22Rv1 (cell line): ENCODE measurements at regions not wholly inside any gene's neighbourhood (a gene's known extent, or its start where the extent isn't known, plus 50 kb on each side); places are given as distances from the start of the nearest gene placed in this dataset.

ENCODE experiments used
- CTCF ChIP-seq: fragments of 450-650 bp; IDR thresholded peaks from 2 replicates; pipeline ENCODE4 v1.5.1; 2017; ENCODE audit warnings: mild to moderate bottlenecking
- ZFX ChIP-seq: fragments of 450-650 bp; IDR thresholded peaks from 2 replicates; pipeline ENCODE4 v1.6.1; 2017; ENCODE audit warnings: antibody characterized with exemption, borderline replicate concordance

GRCh38 chr7:157471259-157472125 lies 134.7 kb downstream of the DNAJB6 start:
- TF ChIP-seq CTCF (no peak), ZFX (no peak)
